Neural progenitor cell (in vitro differentiated cells): ENCODE measurements at regions not wholly inside any gene's neighbourhood (a gene's known extent, or its start where the extent isn't known, plus 50 kb on each side); places are given as distances from the start of the nearest gene placed in this dataset.

ENCODE experiments used
- DNase-seq: peaks from one replicate; pipeline ENCODE4 v3.0.0-alpha.2; 2016; ENCODE audit warnings: low spot score
- H2AFZ ChIP-seq: fragments of 200-600 bp; sonication (generic); replicated peaks from 2 replicates; pipeline ENCODE4 v1.6.1; 2016; ENCODE audit warnings: antibody characterized with exemption
- H3F3A ChIP-seq: fragments of 200-600 bp; sonication (generic); 2 replicates; pipeline ENCODE4 v1.6.1; 2016; ENCODE audit warnings: antibody characterized with exemption, low read depth
- H3K27ac ChIP-seq: fragments of 200-600 bp; sonication (generic); 2 replicates; pipeline ENCODE4 v1.5.1; 2016; ENCODE audit warnings: mild to moderate bottlenecking
- H3K27me3 ChIP-seq: fragments of 200-600 bp; sonication (generic); 2 replicates; pipeline ENCODE4 v1.6.1; 2016; ENCODE audit warnings: mild to moderate bottlenecking, moderate library complexity
- H3K36me3 ChIP-seq: fragments of 200-600 bp; sonication (generic); 2 replicates; pipeline ENCODE4 v1.5.1; 2016
- H3K4me1 ChIP-seq: fragments of 200-600 bp; sonication (generic); 2 replicates; pipeline ENCODE4 v1.6.1; 2016; ENCODE audit warnings: mixed run types
- H3K4me2 ChIP-seq: fragments of 200-600 bp; sonication (generic); 2 replicates; pipeline ENCODE4 v1.6.1; 2016
- H3K4me3 ChIP-seq: fragments of 200-600 bp; sonication (generic); 2 replicates; pipeline ENCODE4 v1.5.1; 2016
- H3K79me2 ChIP-seq: fragments of 200-600 bp; sonication (generic); 2 replicates; pipeline ENCODE4 v1.6.1; 2016; ENCODE audit warnings: low read depth
- H3K9ac ChIP-seq: fragments of 200-600 bp; sonication (generic); 2 replicates; pipeline ENCODE4 v1.6.1; 2016
- H3K9me3 ChIP-seq: fragments of 200-600 bp; sonication (generic); 2 replicates; pipeline ENCODE4 v1.5.1; 2016; ENCODE audit warnings: low read depth
- H4K20me1 ChIP-seq: fragments of 200-600 bp; sonication (generic); 2 replicates; pipeline ENCODE4 v1.6.1; 2016; ENCODE audit warnings: low read depth
- H3K27ac Mint-ChIP-seq: 3 replicates; pipeline ENCODE4 v1.8.0; 2021; ENCODE audit warnings: mixed read lengths
- H3K27me3 Mint-ChIP-seq: 2 replicates; pipeline ENCODE4 v1.8.0; 2022; ENCODE audit warnings: low read depth, mild to moderate bottlenecking, inconsistent platforms, moderate library complexity, mixed read lengths; ENCODE audit not compliant: insufficient read depth
- H3K36me3 Mint-ChIP-seq: 3 replicates; pipeline ENCODE4 v1.8.0; 2021; ENCODE audit warnings: mixed read lengths
- H3K4me1 Mint-ChIP-seq: 3 replicates; pipeline ENCODE4 v1.8.0; 2021; ENCODE audit warnings: mixed read lengths
- H3K4me3 Mint-ChIP-seq: 3 replicates; pipeline ENCODE4 v1.8.0; 2021; ENCODE audit warnings: mild to moderate bottlenecking, moderate library complexity, mixed read lengths
- H3K9me3 Mint-ChIP-seq: 3 replicates; pipeline ENCODE4 v1.8.0; 2020; ENCODE audit warnings: mixed read lengths
- CTCF ChIP-seq: fragments of 200-600 bp; sonication (generic); IDR thresholded peaks from 2 replicates; pipeline ENCODE4 v1.5.1; 2017; ENCODE audit warnings: antibody characterized with exemption, mild to moderate bottlenecking
- EZH2 ChIP-seq: fragments of 200-600 bp; sonication (generic); IDR thresholded peaks from 2 replicates; pipeline ENCODE4 v1.6.1; 2017; ENCODE audit warnings: antibody characterized with exemption, mild to moderate bottlenecking, moderate library complexity
- EZH2phosphoT487 ChIP-seq: fragments of 200-600 bp; sonication (generic); IDR thresholded peaks from 2 replicates; pipeline ENCODE4 v1.6.1; 2017; ENCODE audit warnings: antibody characterized with exemption

GRCh38 chr12:105920161-105920684, 218.5 kb downstream of the NUAK1 start:
- no peaks in the 10 kb centered on the region for H3K79me2 ChIP-seq
- Mint-ChIP-seq H3K27ac (peak overlapping the region; percentile 14), H3K4me1 (peaks cover 4% of the 10 kb centered on the region), H3K27me3 (peaks cover 6% of the 10 kb centered on the region), H3K36me3 (no peaks in the 10 kb centered on the region), H3K9me3 (no peaks in the 10 kb centered on the region), H3K4me3 (no peak overlapping the region)
- no peaks in the 10 kb centered on the region for H3F3A ChIP-seq
- H2AFZ ChIP-seq, result no peak overlapping the region
- H3K9ac ChIP-seq, result no peak overlapping the region
- H3K4me1 ChIP-seq, result no peaks in the 10 kb centered on the region
- no peaks in the 10 kb centered on the region for H3K36me3 ChIP-seq
- H3K9me3 ChIP-seq, result no peaks in the 10 kb centered on the region
- H3K27ac ChIP-seq, result no peak overlapping the region
- DNase-seq, result no peak
- H3K4me3 ChIP-seq, result no peak overlapping the region
- TF ChIP-seq EZH2phosphoT487 (no peak), CTCF (no peak), EZH2 (no peak)
- no peaks in the 10 kb centered on the region for H3K27me3 ChIP-seq
- H4K20me1 ChIP-seq, result no peaks in the 10 kb centered on the region
- H3K4me2 ChIP-seq, result no peak overlapping the region

GRCh38 chr12:105921055-105921454, 217.7 kb downstream of the NUAK1 start:
- no peak overlapping the region for H2AFZ ChIP-seq
- no peak for DNase-seq
- no peak overlapping the region for H3K4me2 ChIP-seq
- H3K27me3 Mint-ChIP-seq, result peaks cover 6% of the 10 kb centered on the region
- H3K79me2 ChIP-seq, result no peaks in the 10 kb centered on the region
- no peak overlapping the region for H3K9ac ChIP-seq
- no peak overlapping the region for H3K27ac Mint-ChIP-seq
- no peaks in the 10 kb centered on the region for H3K36me3 Mint-ChIP-seq
- peaks cover 4% of the 10 kb centered on the region for H3K4me1 Mint-ChIP-seq
- no peaks in the 10 kb centered on the region for H3K36me3 ChIP-seq
- H3K9me3 Mint-ChIP-seq, result no peaks in the 10 kb centered on the region
- no peak overlapping the region for H3K4me3 Mint-ChIP-seq
- TF ChIP-seq EZH2 (no peak), CTCF (no peak), EZH2phosphoT487 (no peak)
- H3K4me3 ChIP-seq, result no peak overlapping the region
- H3K9me3 ChIP-seq, result no peaks in the 10 kb centered on the region
- no peaks in the 10 kb centered on the region for H3F3A ChIP-seq
- no peaks in the 10 kb centered on the region for H3K4me1 ChIP-seq
- H4K20me1 ChIP-seq, result no peaks in the 10 kb centered on the region
- H3K27me3 ChIP-seq, result no peaks in the 10 kb centered on the region
- no peak overlapping the region for H3K27ac ChIP-seq

- Histone ChIP-seq H3K36me3 (no peaks in the 10 kb centered on the region), H3K4me3 (no peak overlapping the region), H3K4me1 (no peaks in the 10 kb centered on the region), H3K27me3 (no peaks in the 10 kb centered on the region), H4K20me1 (no peaks in the 10 kb centered on the region), H3K27ac (no peak overlapping the region), H3K9me3 (no peaks in the 10 kb centered on the region), H3F3A (no peaks in the 10 kb centered on the region), H3K79me2 (no peaks in the 10 kb centered on the region), H3K9ac (no peak overlapping the region), H3K4me2 (no peak overlapping the region), H2AFZ (no peak overlapping the region)
- Mint-ChIP-seq H3K27me3 (peaks cover 6% of the 10 kb centered on the region), H3K36me3 (no peaks in the 10 kb centered on the region), H3K9me3 (peaks cover under 1% of the 10 kb centered on the region), H3K4me1 (peaks cover 4% of the 10 kb centered on the region), H3K27ac (no peak overlapping the region), H3K4me3 (no peak overlapping the region)
- no peak for DNase-seq
- TF ChIP-seq CTCF, result no peak
- no peak for TF ChIP-seq EZH2phosphoT487
- TF ChIP-seq EZH2, result no peak
Observed at GRCh38 chr12:105921872-105922669, 216.7 kb downstream of the NUAK1 start.
